ENCODE measurements at regions not wholly inside any gene's neighbourhood (a gene's known extent, or its start where the extent isn't known, plus 50 kb on each side); places are given as distances from the start of the nearest gene placed in this dataset.

DNA sequence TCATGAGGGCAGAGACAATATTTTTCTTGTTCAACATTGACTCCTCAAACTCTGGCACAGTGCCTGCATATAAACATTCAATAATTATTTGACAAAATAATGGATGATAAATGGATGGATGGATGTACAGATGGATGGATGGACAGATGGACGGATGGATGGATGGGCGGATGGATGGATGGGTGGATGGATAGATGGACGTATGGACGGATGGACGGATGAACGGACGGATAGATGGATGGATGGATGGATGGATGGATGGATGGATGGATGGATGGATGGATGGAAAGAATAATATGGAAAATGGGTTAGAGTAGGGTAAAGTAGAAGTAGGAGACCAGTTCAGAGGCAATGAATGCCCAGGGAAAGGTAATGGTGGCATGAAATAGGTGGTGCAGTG, 589.2 kb downstream of the EBF1 start:
- no peaks in the 10 kb centered on the region for H3K27me3 ChIP-seq (ENCODE audit: control insufficient read depth, insufficient read depth, low read length)
- H3K4me2 ChIP-seq (ENCODE audit: extremely low read depth, insufficient read depth, low read length): no peak overlapping the region
- no peak overlapping the region for H3K27ac ChIP-seq (ENCODE audit: insufficient read depth, low read length)
- TF ChIP-seq, protein P1, sequence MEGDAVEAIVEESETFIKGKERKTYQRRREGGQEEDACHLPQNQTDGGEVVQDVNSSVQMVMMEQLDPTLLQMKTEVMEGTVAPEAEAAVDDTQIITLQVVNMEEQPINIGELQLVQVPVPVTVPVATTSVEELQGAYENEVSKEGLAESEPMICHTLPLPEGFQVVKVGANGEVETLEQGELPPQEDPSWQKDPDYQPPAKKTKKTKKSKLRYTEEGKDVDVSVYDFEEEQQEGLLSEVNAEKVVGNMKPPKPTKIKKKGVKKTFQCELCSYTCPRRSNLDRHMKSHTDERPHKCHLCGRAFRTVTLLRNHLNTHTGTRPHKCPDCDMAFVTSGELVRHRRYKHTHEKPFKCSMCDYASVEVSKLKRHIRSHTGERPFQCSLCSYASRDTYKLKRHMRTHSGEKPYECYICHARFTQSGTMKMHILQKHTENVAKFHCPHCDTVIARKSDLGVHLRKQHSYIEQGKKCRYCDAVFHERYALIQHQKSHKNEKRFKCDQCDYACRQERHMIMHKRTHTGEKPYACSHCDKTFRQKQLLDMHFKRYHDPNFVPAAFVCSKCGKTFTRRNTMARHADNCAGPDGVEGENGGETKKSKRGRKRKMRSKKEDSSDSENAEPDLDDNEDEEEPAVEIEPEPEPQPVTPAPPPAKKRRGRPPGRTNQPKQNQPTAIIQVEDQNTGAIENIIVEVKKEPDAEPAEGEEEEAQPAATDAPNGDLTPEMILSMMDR (conservative IDR thresholded peaks at IDR 0.05 in 1 of 2, IDR thresholded peaks at IDR 0.05 in 1 of 2; ENCODE audit: low read depth in 1 of 2, low read length in 2 of 2): no peak
- TF ChIP-seq EZH2 (IDR thresholded peaks at IDR 0.05; ENCODE audit: low read length, missing control alignments): no peak
- no peak overlapping the region for H3K4me3 ChIP-seq (replicated peaks in 1 of 4; ENCODE audit: control extremely low read depth in 1 of 4, insufficient read depth in 1 of 4, low read depth in 3 of 4, low read length in 4 of 4)
- DNase-seq (ENCODE audit: low read depth in 2 of 2): no peak
- H3K9ac ChIP-seq (ENCODE audit: insufficient read depth, low read length): no peak overlapping the region
- no peak overlapping the region for H2AFZ ChIP-seq (ENCODE audit: low read length)
- H3K79me2 ChIP-seq (ENCODE audit: control insufficient read depth, insufficient read depth, low read length): no peaks in the 10 kb centered on the region
- H3K4me1 ChIP-seq (ENCODE audit: control insufficient read depth, extremely low read depth, insufficient read depth, low read length): peaks cover 4% of the 10 kb centered on the region
- no peaks in the 10 kb centered on the region for H3K36me3 ChIP-seq (ENCODE audit: control insufficient read depth, insufficient read depth, low read length)
- no peaks in the 10 kb centered on the region for H3K9me3 ChIP-seq (ENCODE audit: control insufficient read depth, insufficient read depth, low read depth, low read length)
- H4K20me1 ChIP-seq (ENCODE audit: control insufficient read depth, extremely low read depth, insufficient read depth, low read length): no peaks in the 10 kb centered on the region

- Histone ChIP-seq H2AFZ (ENCODE audit: low read length) (no peak overlapping the region), H3K4me1 (ENCODE audit: control insufficient read depth, extremely low read depth, insufficient read depth, low read length) (no peaks in the 10 kb centered on the region), H4K20me1 (ENCODE audit: control insufficient read depth, extremely low read depth, insufficient read depth, low read length) (no peaks in the 10 kb centered on the region), H3K4me3 (replicated peaks in 1 of 4; ENCODE audit: control extremely low read depth in 1 of 4, insufficient read depth in 1 of 4, low read depth in 3 of 4, low read length in 4 of 4) (no peak overlapping the region), H3K9ac (ENCODE audit: insufficient read depth, low read length) (no peak overlapping the region), H3K4me2 (ENCODE audit: extremely low read depth, insufficient read depth, low read length) (no peak overlapping the region), H3K9me3 (ENCODE audit: control insufficient read depth, insufficient read depth, low read depth, low read length) (no peaks in the 10 kb centered on the region), H3K27me3 (ENCODE audit: control insufficient read depth, insufficient read depth, low read length) (no peaks in the 10 kb centered on the region), H3K36me3 (ENCODE audit: control insufficient read depth, insufficient read depth, low read length) (no peaks in the 10 kb centered on the region), H3K27ac (ENCODE audit: insufficient read depth, low read length) (no peak overlapping the region), H3K79me2 (ENCODE audit: control insufficient read depth, insufficient read depth, low read length) (no peaks in the 10 kb centered on the region)
- TF ChIP-seq EZH2 (IDR thresholded peaks at IDR 0.05; ENCODE audit: low read length, missing control alignments): no peak
- TF ChIP-seq, protein P1 (conservative IDR thresholded peaks at IDR 0.05 in 1 of 2, IDR thresholded peaks at IDR 0.05 in 1 of 2; ENCODE audit: low read depth in 1 of 2, low read length in 2 of 2): no peak
- no peak for DNase-seq (ENCODE audit: low read depth in 2 of 2)
These were observed 593.1 kb downstream of the EBF1 start for GRCh38 chr5:158506648-158507047.

DNA sequence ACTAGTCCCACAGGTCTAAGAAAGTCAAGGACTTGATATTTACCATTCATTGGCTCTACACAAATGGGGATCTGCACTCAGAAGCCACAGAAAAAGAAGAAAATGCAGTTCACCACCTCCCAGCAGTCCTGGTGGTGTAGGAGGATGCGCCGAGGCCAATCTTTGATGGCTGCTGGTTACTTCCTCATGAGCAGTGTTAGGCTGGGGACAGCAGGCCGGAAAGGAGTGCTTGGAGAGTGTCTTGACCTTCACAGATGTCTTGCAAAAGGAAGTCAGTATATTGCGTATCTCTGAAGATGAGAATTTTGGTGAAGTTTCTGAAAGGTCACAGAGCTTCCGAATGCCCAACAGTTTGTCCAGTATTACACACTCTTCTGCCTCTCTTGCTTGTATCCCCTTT, 597.0 kb downstream of the EBF1 start:
- Histone ChIP-seq H3K4me1 (ENCODE audit: control insufficient read depth, extremely low read depth, insufficient read depth, low read length) (no peaks in the 10 kb centered on the region), H3K27me3 (ENCODE audit: control insufficient read depth, insufficient read depth, low read length) (no peaks in the 10 kb centered on the region), H2AFZ (ENCODE audit: low read length) (no peak overlapping the region), H3K9ac (ENCODE audit: insufficient read depth, low read length) (no peak overlapping the region), H3K4me3 (replicated peaks in 1 of 4; ENCODE audit: control extremely low read depth in 1 of 4, insufficient read depth in 1 of 4, low read depth in 3 of 4, low read length in 4 of 4) (no peak overlapping the region), H4K20me1 (ENCODE audit: control insufficient read depth, extremely low read depth, insufficient read depth, low read length) (no peaks in the 10 kb centered on the region), H3K9me3 (ENCODE audit: control insufficient read depth, insufficient read depth, low read depth, low read length) (no peaks in the 10 kb centered on the region), H3K79me2 (ENCODE audit: control insufficient read depth, insufficient read depth, low read length) (no peaks in the 10 kb centered on the region), H3K36me3 (ENCODE audit: control insufficient read depth, insufficient read depth, low read length) (no peaks in the 10 kb centered on the region), H3K27ac (ENCODE audit: insufficient read depth, low read length) (no peak overlapping the region), H3K4me2 (ENCODE audit: extremely low read depth, insufficient read depth, low read length) (no peak overlapping the region)
- TF ChIP-seq, protein P1 (conservative IDR thresholded peaks at IDR 0.05 in 1 of 2, IDR thresholded peaks at IDR 0.05 in 1 of 2; ENCODE audit: low read depth in 1 of 2, low read length in 2 of 2): no peak
- TF ChIP-seq EZH2 (IDR thresholded peaks at IDR 0.05; ENCODE audit: low read length, missing control alignments): no peak
- DNase-seq (ENCODE audit: low read depth in 2 of 2): no peak
